Activated naive CD4-positive, alpha-beta T cell treated with anti-CD3 and anti-CD28 coated beads, Interleukin-2, amount 10 ng/mL, durations not matched to agents 7 days and 5 days (primary cell): ENCODE measurements at regions not wholly inside any gene's neighbourhood (a gene's known extent, or its start where the extent isn't known, plus 50 kb on each side); places are given as distances from the start of the nearest gene placed in this dataset.

ENCODE experiments used
- CTCF ChIA-PET: fragments of 350-600 bp; sonication (Branson Sonifier 250); formaldehyde crosslinking; loops from one replicate; lab custom pipeline; 2021; ENCODE audit warnings: antibody characterized with exemption; lab: Charles Lee
- DNase-seq: peaks from one replicate; pipeline ENCODE4 v3.0.0-alpha.2; 2020
- H3K27ac Mint-ChIP-seq: one replicate; pipeline ENCODE4 v1.8.0; 2021; ENCODE audit warnings: mild to moderate bottlenecking, moderate library complexity, mixed read lengths
- H3K27me3 Mint-ChIP-seq: one replicate; pipeline ENCODE4 v1.8.0; 2021; ENCODE audit warnings: mild to moderate bottlenecking, mixed read lengths
- H3K36me3 Mint-ChIP-seq: one replicate; pipeline ENCODE4 v1.8.0; 2021; ENCODE audit warnings: mixed read lengths
- H3K4me1 Mint-ChIP-seq: one replicate; pipeline ENCODE4 v1.8.0; 2021; ENCODE audit warnings: mixed read lengths
- H3K4me3 Mint-ChIP-seq: one replicate; pipeline ENCODE4 v1.8.0; 2021; ENCODE audit warnings: mild to moderate bottlenecking, moderate library complexity, mixed read lengths
- H3K9me3 Mint-ChIP-seq: one replicate; pipeline ENCODE4 v1.8.0; 2021; ENCODE audit warnings: mixed read lengths

GRCh38 chr4:72828864-72829263, 240.7 kb downstream of the COX18 start:
- Mint-ChIP-seq H3K36me3 (no peaks in the 10 kb centered on the region), H3K27me3 (no peaks in the 10 kb centered on the region), H3K27ac (no peak overlapping the region)

GRCh38 chr4:72827968-72828367, 241.5 kb downstream of the COX18 start:
- Mint-ChIP-seq H3K4me1 (no peaks in the 10 kb centered on the region), H3K9me3 (peaks cover 2% of the 10 kb centered on the region)
- CTCF ChIA-PET = no interaction called here

More at GRCh38 chr4:72828864-72829263, 240.7 kb downstream of the COX18 start:
- CTCF ChIA-PET = no interaction called here
- Mint-ChIP-seq H3K4me3 (no peak overlapping the region), H3K9me3 (peaks cover 2% of the 10 kb centered on the region), H3K4me1 (no peaks in the 10 kb centered on the region)
- no peak for DNase-seq

GRCh38 chr4:72820107-72820506, 249.4 kb downstream of the COX18 start:
- CTCF ChIA-PET = no interaction called here
- H3K9me3 Mint-ChIP-seq = no peaks in the 10 kb centered on the region
- H3K36me3 Mint-ChIP-seq = no peaks in the 10 kb centered on the region
- no peak overlapping the region for H3K4me3 Mint-ChIP-seq
- no peaks in the 10 kb centered on the region for H3K4me1 Mint-ChIP-seq
- no peak for DNase-seq
- no peaks in the 10 kb centered on the region for H3K27me3 Mint-ChIP-seq
- H3K27ac Mint-ChIP-seq = no peak overlapping the region

More at GRCh38 chr4:72827968-72828367, 241.5 kb downstream of the COX18 start:
- no peak for DNase-seq
- no peak overlapping the region for H3K27ac Mint-ChIP-seq
- no peak overlapping the region for H3K4me3 Mint-ChIP-seq
- H3K36me3 Mint-ChIP-seq = no peaks in the 10 kb centered on the region
- no peaks in the 10 kb centered on the region for H3K27me3 Mint-ChIP-seq

GRCh38 chr4:72817012-72817411, 248.0 kb upstream of the ADAMTS3 start:
- H3K9me3 Mint-ChIP-seq = no peaks in the 10 kb centered on the region
- H3K27ac Mint-ChIP-seq = no peak overlapping the region
- no peaks in the 10 kb centered on the region for H3K36me3 Mint-ChIP-seq
- H3K4me3 Mint-ChIP-seq = no peak overlapping the region
- H3K27me3 Mint-ChIP-seq = no peaks in the 10 kb centered on the region
- CTCF ChIA-PET = no interaction called here
- H3K4me1 Mint-ChIP-seq = no peaks in the 10 kb centered on the region
- no peak for DNase-seq

DNA sequence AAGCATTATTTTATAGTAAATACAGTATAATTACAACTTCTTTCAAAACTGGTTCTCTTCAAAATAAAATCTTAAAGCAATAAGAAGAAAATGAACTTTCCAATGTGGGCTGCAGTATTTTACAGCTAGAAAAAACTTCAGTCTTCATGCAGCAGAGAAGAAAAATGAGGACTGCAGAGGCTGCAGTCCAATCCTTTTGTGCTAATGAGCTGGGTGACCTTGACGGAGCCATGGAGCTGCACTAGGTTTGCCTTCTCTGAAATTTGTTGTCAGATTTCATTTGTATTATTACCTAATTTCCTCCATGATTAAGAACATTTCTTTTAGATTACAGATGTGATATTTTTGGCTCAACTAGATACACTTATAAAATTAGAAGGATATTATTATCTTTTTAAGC, 245.2 kb upstream of the ADAMTS3 start:
- H3K27ac Mint-ChIP-seq = no peak overlapping the region
- DNase-seq = no peak
- no peak overlapping the region for H3K4me3 Mint-ChIP-seq
- no peaks in the 10 kb centered on the region for H3K9me3 Mint-ChIP-seq
- no peaks in the 10 kb centered on the region for H3K36me3 Mint-ChIP-seq
- H3K4me1 Mint-ChIP-seq = no peaks in the 10 kb centered on the region
- H3K27me3 Mint-ChIP-seq = no peaks in the 10 kb centered on the region
- CTCF ChIA-PET = no interaction called here

- Mint-ChIP-seq H3K27ac (no peak overlapping the region), H3K4me3 (no peak overlapping the region), H3K27me3 (peaks cover 3% of the 10 kb centered on the region), H3K9me3 (no peaks in the 10 kb centered on the region), H3K36me3 (no peaks in the 10 kb centered on the region), H3K4me1 (no peaks in the 10 kb centered on the region)
- CTCF ChIA-PET = no interaction called here
- no peak for DNase-seq
These were observed 240.2 kb upstream of the ADAMTS3 start for GRCh38 chr4:72809208-72809607.

GRCh38 chr4:72805284-72805683, 236.3 kb upstream of the ADAMTS3 start:
- Mint-ChIP-seq H3K4me3 (no peak overlapping the region), H3K4me1 (no peaks in the 10 kb centered on the region), H3K27me3 (peaks cover 3% of the 10 kb centered on the region), H3K9me3 (no peaks in the 10 kb centered on the region), H3K36me3 (no peaks in the 10 kb centered on the region), H3K27ac (no peak overlapping the region)
- DNase-seq = no peak
- CTCF ChIA-PET = no interaction called here

- Mint-ChIP-seq H3K4me1 (no peaks in the 10 kb centered on the region), H3K9me3 (no peaks in the 10 kb centered on the region), H3K4me3 (no peak overlapping the region), H3K36me3 (no peaks in the 10 kb centered on the region), H3K27me3 (no peaks in the 10 kb centered on the region), H3K27ac (no peak overlapping the region)
- CTCF ChIA-PET = no interaction called here
- DNase-seq = no peak
These were observed 228.5 kb upstream of the ADAMTS3 start for GRCh38 chr4:72797486-72797885.

GRCh38 chr4:72791054-72791453, 222.0 kb upstream of the ADAMTS3 start:
- H3K27me3 Mint-ChIP-seq = no peaks in the 10 kb centered on the region
- no peaks in the 10 kb centered on the region for H3K4me1 Mint-ChIP-seq
- CTCF ChIA-PET = no interaction called here
- no peak for DNase-seq
- H3K36me3 Mint-ChIP-seq = no peaks in the 10 kb centered on the region
- no peak overlapping the region for H3K4me3 Mint-ChIP-seq
- H3K27ac Mint-ChIP-seq = no peak overlapping the region
- H3K9me3 Mint-ChIP-seq = no peaks in the 10 kb centered on the region

- DNase-seq = no peak
- H3K4me3 Mint-ChIP-seq = no peak overlapping the region
- no peak overlapping the region for H3K27ac Mint-ChIP-seq
- no peaks in the 10 kb centered on the region for H3K9me3 Mint-ChIP-seq
- CTCF ChIA-PET = no interaction called here
- no peaks in the 10 kb centered on the region for H3K4me1 Mint-ChIP-seq
- no peaks in the 10 kb centered on the region for H3K27me3 Mint-ChIP-seq
- no peaks in the 10 kb centered on the region for H3K36me3 Mint-ChIP-seq
These were observed 217.5 kb upstream of the ADAMTS3 start for GRCh38 chr4:72786401-72786990.

DNA sequence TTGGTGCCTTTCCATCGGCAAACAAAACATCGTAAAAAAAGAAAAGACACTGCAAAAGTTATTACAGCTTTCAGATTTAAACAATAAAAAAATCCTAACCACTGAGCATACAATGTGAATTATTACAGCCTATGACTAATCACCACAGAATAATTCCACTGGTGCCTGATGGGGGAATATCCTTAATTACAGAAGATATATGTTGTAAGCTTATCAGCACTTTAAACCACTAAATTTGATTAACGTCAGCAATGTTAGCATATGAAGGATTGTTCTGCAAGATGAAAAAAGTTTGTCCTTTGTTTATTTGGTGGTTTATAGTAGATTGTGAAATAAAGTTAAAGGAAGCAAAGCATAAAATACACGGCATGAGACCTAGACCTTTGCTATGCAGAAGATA, 210.2 kb upstream of the ADAMTS3 start:
- no peak overlapping the region for H3K27ac Mint-ChIP-seq
- H3K9me3 Mint-ChIP-seq = no peaks in the 10 kb centered on the region
- no peaks in the 10 kb centered on the region for H3K4me1 Mint-ChIP-seq
- H3K27me3 Mint-ChIP-seq = no peaks in the 10 kb centered on the region
- H3K36me3 Mint-ChIP-seq = no peaks in the 10 kb centered on the region
- no peak for DNase-seq
- no peak overlapping the region for H3K4me3 Mint-ChIP-seq
- CTCF ChIA-PET = no interaction called here

DNA sequence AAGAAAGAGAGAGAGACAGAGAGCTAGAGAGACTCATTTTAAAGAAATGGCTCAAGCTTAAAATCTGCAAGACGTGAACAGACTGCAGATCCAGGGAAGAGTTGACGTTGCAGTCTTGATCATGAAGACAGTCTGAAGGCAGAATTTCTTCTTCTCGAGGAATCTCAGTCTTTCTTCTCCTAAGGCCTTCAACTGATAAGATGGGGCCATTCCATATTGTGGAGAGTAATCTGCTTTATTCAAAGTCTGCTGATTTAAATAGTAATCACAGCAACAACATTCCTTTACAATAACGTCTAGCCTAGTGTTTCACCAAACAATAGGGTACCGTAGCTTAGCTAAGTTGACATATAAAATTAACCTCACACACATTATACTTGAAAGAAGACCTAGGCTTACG, 208.4 kb upstream of the ADAMTS3 start:
- H3K4me1 Mint-ChIP-seq = no peaks in the 10 kb centered on the region
- H3K9me3 Mint-ChIP-seq = no peaks in the 10 kb centered on the region
- no peak overlapping the region for H3K4me3 Mint-ChIP-seq
- no peak for DNase-seq
- no peaks in the 10 kb centered on the region for H3K27me3 Mint-ChIP-seq
- no peak overlapping the region for H3K27ac Mint-ChIP-seq
- no peaks in the 10 kb centered on the region for H3K36me3 Mint-ChIP-seq
- CTCF ChIA-PET = no interaction called here

GRCh38 chr4:72770708-72771107, 201.7 kb upstream of the ADAMTS3 start:
- Mint-ChIP-seq H3K27me3 (no peaks in the 10 kb centered on the region), H3K4me3 (no peak overlapping the region), H3K9me3 (no peaks in the 10 kb centered on the region), H3K27ac (no peak overlapping the region), H3K36me3 (no peaks in the 10 kb centered on the region), H3K4me1 (no peaks in the 10 kb centered on the region)
- CTCF ChIA-PET = interaction anchor here (0.6 kb wide), 1 partner anchor 54 kb away, joined by 3 read pairs; no protein-coding TSS in a partner anchor
- no peak for DNase-seq

DNA sequence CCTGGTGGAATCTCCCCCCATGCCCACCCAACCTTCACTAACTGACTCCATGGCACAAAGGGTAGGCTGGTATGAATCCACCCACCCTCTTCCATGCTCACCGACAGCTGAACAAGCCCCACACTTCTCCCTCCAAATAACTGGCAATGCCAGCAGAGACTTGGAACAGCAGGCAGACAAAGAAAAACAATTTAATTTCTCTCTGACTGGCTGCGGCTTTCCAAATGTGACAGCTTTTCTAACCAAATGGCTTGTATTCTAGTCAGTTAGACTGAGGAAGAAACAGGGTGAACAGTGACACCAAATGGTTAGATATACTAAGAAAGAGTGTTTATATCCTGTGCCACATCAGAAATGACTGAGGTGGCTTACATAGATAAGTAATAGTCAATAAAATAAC, 199.3 kb upstream of the ADAMTS3 start:
- H3K4me3 Mint-ChIP-seq = no peak overlapping the region
- no peak overlapping the region for H3K27ac Mint-ChIP-seq
- H3K36me3 Mint-ChIP-seq = no peaks in the 10 kb centered on the region
- no peaks in the 10 kb centered on the region for H3K9me3 Mint-ChIP-seq
- H3K27me3 Mint-ChIP-seq = no peaks in the 10 kb centered on the region
- no peak for DNase-seq
- CTCF ChIA-PET = interaction anchor here (1.0 kb wide), 1 partner anchor 264 kb away, joined by 3 read pairs; no protein-coding TSS in a partner anchor
- no peaks in the 10 kb centered on the region for H3K4me1 Mint-ChIP-seq

DNA sequence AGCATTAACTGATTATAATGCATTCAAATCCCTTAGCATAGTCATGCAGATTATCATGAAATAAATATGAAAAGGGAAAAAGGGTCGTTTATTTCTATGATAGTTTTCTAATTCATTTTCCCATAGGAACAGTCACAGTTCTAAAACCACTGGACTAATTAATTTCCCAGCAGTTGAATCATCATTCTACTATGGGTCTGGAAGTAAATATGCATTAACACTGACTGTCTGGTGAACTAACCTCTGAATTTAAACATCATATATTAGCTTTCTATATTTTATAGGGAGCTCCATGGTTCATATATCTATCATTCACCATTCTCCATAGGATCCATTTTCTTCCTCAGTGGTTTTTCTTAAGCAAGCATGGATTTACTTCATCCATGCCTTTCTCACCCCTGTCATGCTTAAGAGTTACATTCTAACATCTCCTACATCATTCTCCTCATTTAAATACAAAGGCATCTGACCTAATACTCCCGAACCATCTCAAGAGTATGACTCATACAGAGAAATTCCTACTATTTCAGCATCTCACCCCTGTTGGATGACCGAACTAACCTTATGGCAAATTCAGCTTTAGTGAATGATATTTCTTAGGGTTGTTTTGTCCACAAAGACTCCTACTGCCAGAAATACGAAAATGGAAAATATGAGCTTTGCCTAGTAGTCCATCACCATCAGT, 198.7 kb upstream of the ADAMTS3 start:
- H3K9me3 Mint-ChIP-seq = no peaks in the 10 kb centered on the region
- H3K4me3 Mint-ChIP-seq = no peak overlapping the region
- H3K27me3 Mint-ChIP-seq = no peaks in the 10 kb centered on the region
- CTCF ChIA-PET = interaction anchor here (1.0 kb wide), 1 partner anchor 263 kb away, joined by 3 read pairs; no protein-coding TSS in a partner anchor
- no peaks in the 10 kb centered on the region for H3K4me1 Mint-ChIP-seq
- no peaks in the 10 kb centered on the region for H3K36me3 Mint-ChIP-seq
- DNase-seq = no peak
- no peak overlapping the region for H3K27ac Mint-ChIP-seq
